SK-N-SH treated with all-trans-retinoic acid at 6 μM for 48 hours (cell line): ENCODE measurements at regions not wholly inside any gene's neighbourhood (a gene's known extent, or its start where the extent isn't known, plus 50 kb on each side); places are given as distances from the start of the nearest gene placed in this dataset.

Experiments
- ARNTL ChIP-seq: fragments of 450-650 bp; formaldehyde crosslinking; IDR thresholded peaks from 2 replicates; pipeline ENCODE4 v1.5.0; 2020; ENCODE audit warnings: low read depth, mild to moderate bottlenecking, moderate library complexity, borderline replicate concordance
- CSDC2 ChIP-seq: fragments of 250-450 bp; sonication (Bioruptor Pico); IDR thresholded peaks from 2 replicates; pipeline ENCODE4 v1.5.0; 2020; ENCODE audit warnings: mild to moderate bottlenecking, moderate library complexity
- ISL1 ChIP-seq: fragments of 250-450 bp; sonication (Bioruptor Pico); IDR thresholded peaks from 2 replicates; pipeline ENCODE4 v2.1.2; 2022; ENCODE audit warnings: mild to moderate bottlenecking, moderate library complexity
- OSR1 ChIP-seq: fragments of 250-450 bp; sonication (Bioruptor Pico); IDR thresholded peaks from 2 replicates; pipeline ENCODE4 v1.8.0; 2022; ENCODE audit warnings: moderate library complexity, mild to moderate bottlenecking, inconsistent platforms
- PPARA ChIP-seq: fragments of 250-450 bp; sonication (Bioruptor Pico); IDR thresholded peaks from 2 replicates; pipeline ENCODE4 v1.5.0; 2020; ENCODE audit warnings: mild to moderate bottlenecking, borderline replicate concordance
- TCF4 ChIP-seq: fragments of 250-450 bp; sonication (Bioruptor Pico); IDR thresholded peaks from 2 replicates; pipeline ENCODE4 v1.8.0; 2021; ENCODE audit warnings: mild to moderate bottlenecking, moderate library complexity, borderline replicate concordance
- TOX ChIP-seq: fragments of 250-450 bp; sonication (Bioruptor Pico); IDR thresholded peaks from 2 replicates; pipeline ENCODE4 v1.8.0; 2021; ENCODE audit warnings: mild to moderate bottlenecking, moderate library complexity, borderline replicate concordance
- ZC3H10 ChIP-seq: fragments of 250-450 bp; sonication (Bioruptor Pico); IDR thresholded peaks from 2 replicates; pipeline ENCODE4 v1.5.1; 2021; ENCODE audit warnings: mild to moderate bottlenecking, moderate library complexity
- ZFP3 ChIP-seq: fragments of 250-450 bp; sonication (Bioruptor Pico); IDR thresholded peaks from 2 replicates; pipeline ENCODE4 v1.5.0; 2020; ENCODE audit warnings: mild to moderate bottlenecking, moderate library complexity
- ZFP30 ChIP-seq: fragments of 450-650 bp; formaldehyde crosslinking; IDR thresholded peaks from 2 replicates; pipeline ENCODE4 v1.5.0; 2022; ENCODE audit warnings: mild to moderate bottlenecking, moderate library complexity
- ZNF565 ChIP-seq: fragments of 450-650 bp; formaldehyde crosslinking; conservative IDR thresholded peaks from 2 replicates; pipeline ENCODE4 v1.5.0; 2020; ENCODE audit warnings: low read depth, mild to moderate bottlenecking, moderate library complexity
- ZNF8 ChIP-seq: fragments of 450-650 bp; formaldehyde crosslinking; IDR thresholded peaks from 2 replicates; pipeline ENCODE4 v1.5.0; 2020; ENCODE audit warnings: mild to moderate bottlenecking, moderate library complexity
- TF ChIP-seq, protein P1 (sequence below): fragments of 250-450 bp; sonication (Bioruptor Pico); IDR thresholded peaks from 2 replicates; pipeline ENCODE4 v1.8.0; 2020; ENCODE audit warnings: mild to moderate bottlenecking, moderate library complexity, borderline replicate concordance
- TF ChIP-seq, protein P2 (sequence below): fragments of 250-450 bp; sonication (Bioruptor Pico); IDR thresholded peaks from 2 replicates; pipeline ENCODE4 v1.8.0; 2021; ENCODE audit warnings: low read depth, mild to moderate bottlenecking, moderate library complexity, borderline replicate concordance

DNA sequence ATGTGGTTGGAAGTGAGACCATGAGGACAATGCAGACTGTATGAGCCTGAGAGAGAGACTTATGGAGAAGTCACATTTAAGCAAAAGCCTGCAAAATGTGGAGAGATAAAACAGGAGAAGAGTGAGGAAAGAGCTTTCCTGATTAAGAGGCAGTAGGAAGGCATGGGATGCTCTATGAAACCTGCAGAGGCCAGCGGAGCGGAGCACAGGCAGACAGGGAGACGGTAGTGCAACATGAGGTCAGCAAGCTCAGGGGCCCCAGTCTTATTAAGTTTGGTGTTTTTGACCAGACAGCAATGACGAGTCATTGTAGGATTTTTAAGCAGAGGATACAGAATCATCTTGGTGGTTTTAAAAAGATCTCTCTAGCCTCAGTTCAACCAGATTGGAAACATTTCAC lies 721.5 kb upstream of the GOLIM4 start:
- TF ChIP-seq ZC3H10 (CRISPR knock-in tag) (no peak), OSR1 (no peak), TOX (CRISPR knock-in tag) (no peak), ZNF8 (CRISPR knock-in tag) (no peak), PPARA (CRISPR knock-in tag) (no peak), TCF4 (CRISPR knock-in tag) (no peak), ZNF565 (CRISPR knock-in tag) (no peak), ISL1 (no peak), CSDC2 (CRISPR knock-in tag) (no peak), ZFP30 (no peak), ARNTL (CRISPR knock-in tag) (no peak), ZFP3 (no peak)
- TF ChIP-seq, protein P1, sequence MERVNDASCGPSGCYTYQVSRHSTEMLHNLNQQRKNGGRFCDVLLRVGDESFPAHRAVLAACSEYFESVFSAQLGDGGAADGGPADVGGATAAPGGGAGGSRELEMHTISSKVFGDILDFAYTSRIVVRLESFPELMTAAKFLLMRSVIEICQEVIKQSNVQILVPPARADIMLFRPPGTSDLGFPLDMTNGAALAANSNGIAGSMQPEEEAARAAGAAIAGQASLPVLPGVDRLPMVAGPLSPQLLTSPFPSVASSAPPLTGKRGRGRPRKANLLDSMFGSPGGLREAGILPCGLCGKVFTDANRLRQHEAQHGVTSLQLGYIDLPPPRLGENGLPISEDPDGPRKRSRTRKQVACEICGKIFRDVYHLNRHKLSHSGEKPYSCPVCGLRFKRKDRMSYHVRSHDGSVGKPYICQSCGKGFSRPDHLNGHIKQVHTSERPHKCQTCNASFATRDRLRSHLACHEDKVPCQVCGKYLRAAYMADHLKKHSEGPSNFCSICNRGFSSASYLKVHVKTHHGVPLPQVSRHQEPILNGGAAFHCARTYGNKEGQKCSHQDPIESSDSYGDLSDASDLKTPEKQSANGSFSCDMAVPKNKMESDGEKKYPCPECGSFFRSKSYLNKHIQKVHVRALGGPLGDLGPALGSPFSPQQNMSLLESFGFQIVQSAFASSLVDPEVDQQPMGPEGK (CRISPR knock-in tag), result no peak
- TF ChIP-seq, protein P2, sequence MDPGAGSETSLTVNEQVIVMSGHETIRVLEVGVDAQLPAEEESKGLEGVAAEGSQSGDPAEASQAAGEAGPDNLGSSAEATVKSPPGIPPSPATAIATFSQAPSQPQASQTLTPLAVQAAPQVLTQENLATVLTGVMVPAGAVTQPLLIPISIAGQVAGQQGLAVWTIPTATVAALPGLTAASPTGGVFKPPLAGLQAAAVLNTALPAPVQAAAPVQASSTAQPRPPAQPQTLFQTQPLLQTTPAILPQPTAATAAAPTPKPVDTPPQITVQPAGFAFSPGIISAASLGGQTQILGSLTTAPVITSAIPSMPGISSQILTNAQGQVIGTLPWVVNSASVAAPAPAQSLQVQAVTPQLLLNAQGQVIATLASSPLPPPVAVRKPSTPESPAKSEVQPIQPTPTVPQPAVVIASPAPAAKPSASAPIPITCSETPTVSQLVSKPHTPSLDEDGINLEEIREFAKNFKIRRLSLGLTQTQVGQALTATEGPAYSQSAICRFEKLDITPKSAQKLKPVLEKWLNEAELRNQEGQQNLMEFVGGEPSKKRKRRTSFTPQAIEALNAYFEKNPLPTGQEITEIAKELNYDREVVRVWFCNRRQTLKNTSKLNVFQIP, result no peak
